A549 (cell line): ENCODE measurements at regions not wholly inside any gene's neighbourhood (a gene's known extent, or its start where the extent isn't known, plus 50 kb on each side); places are given as distances from the start of the nearest gene placed in this dataset.

Experiments
- ATAC-seq, 2 experiments: fragments of 200-7000 bp in 1 of 2; fragments of >200 bp in 1 of 2; cut with Nextera tagmentation in 1 of 2; cut with Tn5 transposase in 1 of 2; 3 replicates each; pipeline versions ENCODE4 v1.8.0 to v1.9.1; 2018 to 2020; ENCODE audit warnings: mild to moderate bottlenecking in 1 of 2, moderate library complexity in 1 of 2
- CTCF ChIA-PET: fragments of 300-600 bp; sonication (Branson Sonifier 250); formaldehyde crosslinking; extraction: SDS; loops from one replicate; lab custom pipeline; 2021; ENCODE audit warnings: antibody characterized with exemption, inconsistent platforms; lab: Yijun Ruan, JAX
- POLR2A ChIA-PET: fragments of 350-600 bp; formaldehyde crosslinking; extraction: SDS; loops from one replicate; lab custom pipeline; 2021; ENCODE audit warnings: antibody characterized with exemption, inconsistent platforms; lab: Yijun Ruan, JAX
- DNase-seq, 2 experiments: peaks; one replicate each; pipeline versions ENCODE4 v3.0.0 to v3.0.0-alpha.2; 2011 to 2016; ENCODE audit warnings: low read depth in 1 of 2, low spot score in 1 of 2
- FAIRE-seq: peaks from 2 replicates; lab custom pipeline; 2011; peaks lifted over from hg19 to GRCh38; lab: Jason Lieb, UNC
- H3K27ac ChIP-seq, 2 experiments: fragments of >200 bp; sonication (Bioruptor Twin); formaldehyde crosslinking; 3 replicates each; pipeline ENCODE4 v1.5.1; 2016 to 2017
- H3K4me1 ChIP-seq: fragments of >200 bp; sonication (Bioruptor Twin); formaldehyde crosslinking; 3 replicates; pipeline ENCODE4 v1.6.1; 2016
- H3K4me2 ChIP-seq: fragments of >200 bp; sonication (Bioruptor Twin); formaldehyde crosslinking; 3 replicates; pipeline ENCODE4 v1.6.1; 2016
- H3K4me3 ChIP-seq: fragments of >200 bp; sonication (Bioruptor Twin); formaldehyde crosslinking; 3 replicates; pipeline ENCODE4 v1.5.1; 2016
- H3K9me3 ChIP-seq: fragments of >200 bp; sonication (Bioruptor Twin); formaldehyde crosslinking; 3 replicates; pipeline ENCODE4 v1.6.1; 2016
- ATOH8 ChIP-seq: fragments of 250-450 bp; sonication (Bioruptor Pico); IDR thresholded peaks from 2 replicates; pipeline ENCODE4 v1.5.0; 2020; ENCODE audit warnings: low read depth, mild to moderate bottlenecking, moderate library complexity
- CBX8 ChIP-seq: fragments of 200-600 bp; sonication (generic); IDR thresholded peaks from 2 replicates; pipeline ENCODE4 v1.6.1; 2016
- CHD2 ChIP-seq: fragments of 150-350 bp; IDR thresholded peaks from 2 replicates; pipeline ENCODE4 v1.6.1; 2014; ENCODE audit warnings: low read length; ENCODE audit not compliant: partially characterized antibody
- CHD4 ChIP-seq: fragments of 200-600 bp; sonication (generic); IDR thresholded peaks from 2 replicates; pipeline ENCODE4 v1.6.1; 2016; ENCODE audit warnings: antibody characterized with exemption, mild to moderate bottlenecking, borderline replicate concordance
- CTCF ChIP-seq: fragments of >200 bp; sonication (Bioruptor Twin); formaldehyde crosslinking; IDR thresholded peaks from 3 replicates; pipeline ENCODE4 v1.5.1; 2016
- E2F6 ChIP-seq: IDR thresholded peaks from 2 replicates; pipeline ENCODE4 v1.6.1; 2012; ENCODE audit warnings: low read depth, borderline replicate concordance
- ELK1 ChIP-seq: fragments of 150-350 bp; IDR thresholded peaks from 2 replicates; pipeline ENCODE4 v1.6.1; 2014; ENCODE audit warnings: low read depth, mild to moderate bottlenecking, low read length
- EP300 ChIP-seq, 2 experiments: fragments of >200 bp; sonication (Bioruptor Twin); formaldehyde crosslinking; IDR thresholded peaks; 2 replicates in 1 of 2; 3 replicates in 1 of 2; pipeline ENCODE4 v1.6.1; 2016 to 2017
- ESRRA ChIP-seq: fragments of 150-350 bp; IDR thresholded peaks from 2 replicates; pipeline ENCODE4 v1.6.1; 2014; ENCODE audit warnings: mild to moderate bottlenecking, low read length, borderline replicate concordance
- FOSB ChIP-seq: fragments of 250-450 bp; sonication (Bioruptor Pico); IDR thresholded peaks from 2 replicates; pipeline ENCODE4 v1.5.0; 2020; ENCODE audit warnings: mild to moderate bottlenecking, moderate library complexity
- FOSL2 ChIP-seq, 2 experiments: fragments of 450-650 bp in 1 of 2; fragments of >200 bp in 1 of 2; sonication (Bioruptor Twin) in 1 of 2; formaldehyde crosslinking; IDR thresholded peaks; 2 replicates each; pipeline versions ENCODE4 v1.5.0 to v1.6.1; 2016 to 2020; ENCODE audit warnings: mild to moderate bottlenecking in 1 of 2, moderate library complexity in 1 of 2
- GATA3 ChIP-seq: IDR thresholded peaks from 2 replicates; pipeline ENCODE4 v1.6.1; 2012; ENCODE audit warnings: borderline replicate concordance
- HDAC2 ChIP-seq: fragments of 200-600 bp; sonication (generic); IDR thresholded peaks from 2 replicates; pipeline ENCODE4 v1.6.1; 2016
- JUNB ChIP-seq: fragments of >200 bp; sonication (Bioruptor Twin); formaldehyde crosslinking; IDR thresholded peaks from 2 replicates; pipeline ENCODE4 v1.6.1; 2016
- KDM1A ChIP-seq: fragments of 200-600 bp; sonication (generic); IDR thresholded peaks from 2 replicates; pipeline ENCODE4 v1.6.1; 2016; ENCODE audit warnings: low read depth, mild to moderate bottlenecking
- MAFK ChIP-seq: fragments of 450-650 bp; IDR thresholded peaks from 2 replicates; pipeline ENCODE4 v1.6.1; 2014; ENCODE audit not compliant: partially characterized antibody
- MAX ChIP-seq: IDR thresholded peaks from 2 replicates; pipeline ENCODE4 v1.6.1; 2012
- RAD21 ChIP-seq, 2 experiments: fragments of >200 bp in 1 of 2; sonication (Bioruptor Twin) in 1 of 2; formaldehyde crosslinking in 1 of 2; IDR thresholded peaks in 1 of 2; conservative IDR thresholded peaks in 1 of 2; 2 replicates in 1 of 2; 3 replicates in 1 of 2; pipeline ENCODE4 v1.6.1; 2012 to 2018; ENCODE audit warnings: inconsistent platforms in 1 of 2
- RCOR1 ChIP-seq: fragments of 150-350 bp; IDR thresholded peaks from 2 replicates; pipeline ENCODE4 v1.6.1; 2014; ENCODE audit warnings: antibody characterized with exemption, low read length, low read depth
- SMC3 ChIP-seq: fragments of >200 bp; sonication (Bioruptor Twin); formaldehyde crosslinking; IDR thresholded peaks from 3 replicates; pipeline ENCODE4 v1.6.1; 2018; ENCODE audit warnings: inconsistent platforms
- USF2 ChIP-seq: fragments of 450-650 bp; IDR thresholded peaks from 2 replicates; pipeline ENCODE4 v1.6.1; 2014; ENCODE audit warnings: antibody characterized with exemption
- ZFP36 ChIP-seq: fragments of 450-650 bp; IDR thresholded peaks from 2 replicates; pipeline ENCODE4 v1.6.1; 2014; ENCODE audit warnings: borderline replicate concordance; ENCODE audit not compliant: partially characterized antibody
- WGBS: methylation state at CpG from one replicate; pipeline ENCODE4 v1.1.6; 2017; ENCODE audit errors: missing lambda C conversion rate; 5-methylcytosine and 5-hydroxymethylcytosine counted together

GRCh38 chrX:110412971-110413726 is 54.5 kb downstream of the RTL9 start:
- Histone ChIP-seq H3K9me3 (no peaks in the 10 kb centered on the region), H3K4me3 (no peak overlapping the region), H3K27ac (peak overlapping the region; percentile 28 to 69; a peak in 3 of 6 replicates), H3K4me2 (peak overlapping the region; percentile 66), H3K4me1 (peaks cover 22% of the 10 kb centered on the region)
- FAIRE-seq = peak; percentile 23
- TF ChIP-seq RCOR1 (no peak), GATA3 (no peak), CBX8 (no peak), CTCF (peak; percentile 77), ELK1 (no peak), USF2 (no peak), RAD21 (conservative IDR thresholded peaks at IDR 0.05 in 1 of 2, IDR thresholded peaks at IDR 0.05 in 1 of 2) (peak; percentile 77 to 86), HDAC2 (no peak), ESRRA (no peak), CHD2 (no peak), SMC3 (peak; percentile 60), ZFP36 (no peak), ATOH8 (CRISPR knock-in tag) (no peak), CHD4 (no peak)
- peak; percentile 96 to 97 for ATAC-seq
- peak; percentile 66 to 76 for DNase-seq
- ChIA-PET CTCF (interaction anchor here (0.6 to 27.0 kb wide), 21 partner anchors 8 to 551 kb away, joined by 3 to 848 read pairs (median 3); no protein-coding TSS in a partner anchor), POLR2A (no interaction called here)
- 13% methylated on average over 15 of the region's 18 CpGs for WGBS

GRCh38 chrX:110413727-110414124 is 55.1 kb downstream of the RTL9 start:
- ChIA-PET CTCF (interaction anchor here (0.6 to 27.0 kb wide), 14 partner anchors 11 to 551 kb away, joined by 3 to 848 read pairs (median 4); no protein-coding TSS in a partner anchor), POLR2A (no interaction called here)
- 100% methylated on average over 1 of the region's 1 CpG for WGBS
- FAIRE-seq (peak; percentile 73), DNase-seq (no peak), ATAC-seq (no peak)
- H3K27ac ChIP-seq = 0 out of 6 replicates have a peak overlapping the region, but pooled peaks of 1 of the 2 experiments have one; percentile 24
- H3K4me1 ChIP-seq = peaks cover 24% of the 10 kb centered on the region
- TF ChIP-seq RAD21 (conservative IDR thresholded peaks at IDR 0.05 in 1 of 2, IDR thresholded peaks at IDR 0.05 in 1 of 2) (no peak), FOSB (CRISPR knock-in tag) (no peak), MAX (no peak), KDM1A (no peak), MAFK (no peak), EP300 (IDR thresholded peaks at IDR 0.05) (no peak), JUNB (no peak), E2F6 (no peak), FOSL2 (IDR thresholded peaks at IDR 0.05) (no peak), FOSL2 (CRISPR knock-in tag; IDR thresholded peaks at IDR 0.05) (no peak)
- H3K4me3 ChIP-seq = no peak overlapping the region
- H3K4me2 ChIP-seq = no peak overlapping the region
- H3K9me3 ChIP-seq = no peaks in the 10 kb centered on the region
